ENCODE measurements at regions not wholly inside any gene's neighbourhood (a gene's known extent, or its start where the extent isn't known, plus 50 kb on each side); places are given as distances from the start of the nearest gene placed in this dataset.
"Not testable (repeated sequence)": the region's sequence is repeated elsewhere in the genome, so short reads cannot be mapped to it uniquely, and the experiment has no call there.

GRCh38 chr19:23597661-23598060, 89.4 kb downstream of the ZNF675 start:
- no peak for TF ChIP-seq POLR2A (IDR thresholded peaks at IDR 0.05; ENCODE audit: low read depth, low read length)
- no peak for FAIRE-seq
- DNase-seq (ENCODE audit: insufficient read length, low spot score), result no peak

GRCh38 chr19:23596872-23597271, 90.1 kb downstream of the ZNF675 start:
- DNase-seq (ENCODE audit: insufficient read length, low spot score) (no peak), FAIRE-seq (peak; percentile 57)
- TF ChIP-seq POLR2A (IDR thresholded peaks at IDR 0.05; ENCODE audit: low read depth, low read length), result no peak

GRCh38 chr19:23594311-23594710, 92.7 kb downstream of the ZNF675 start:
- not testable (repeated sequence) for FAIRE-seq; DNase-seq (ENCODE audit: insufficient read length, low spot score)

DNA sequence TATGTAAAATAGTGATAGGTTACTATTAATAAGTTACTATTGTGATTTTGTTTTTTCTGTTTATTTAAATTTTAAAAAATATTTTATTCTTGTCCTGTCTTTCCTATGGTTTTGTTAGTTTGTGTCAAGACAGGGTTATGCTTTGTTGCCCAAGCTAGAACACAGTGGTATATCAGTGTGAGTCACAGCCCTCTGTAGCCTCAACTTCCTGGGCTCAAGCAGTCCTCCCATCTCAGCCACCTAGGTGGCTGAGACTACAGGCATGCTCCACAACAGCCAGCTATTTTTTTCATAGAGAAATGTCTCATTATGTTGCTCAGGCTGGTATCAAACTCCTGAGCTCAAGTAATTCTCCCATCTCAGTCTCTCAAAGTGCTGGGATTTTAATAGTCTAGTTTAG, 99.5 kb downstream of the ZNF675 start:
- DNase-seq (ENCODE audit: insufficient read length, low spot score) (no peak), FAIRE-seq (no peak)
- no peak for TF ChIP-seq POLR2A (IDR thresholded peaks at IDR 0.05; ENCODE audit: low read depth, low read length)

GRCh38 chr19:23577501-23577900, 109.5 kb downstream of the ZNF675 start:
- FAIRE-seq, result no peak
- TF ChIP-seq POLR2A (IDR thresholded peaks at IDR 0.05; ENCODE audit: low read depth, low read length), result no peak
- DNase-seq (ENCODE audit: insufficient read length, low spot score), result no peak

DNA sequence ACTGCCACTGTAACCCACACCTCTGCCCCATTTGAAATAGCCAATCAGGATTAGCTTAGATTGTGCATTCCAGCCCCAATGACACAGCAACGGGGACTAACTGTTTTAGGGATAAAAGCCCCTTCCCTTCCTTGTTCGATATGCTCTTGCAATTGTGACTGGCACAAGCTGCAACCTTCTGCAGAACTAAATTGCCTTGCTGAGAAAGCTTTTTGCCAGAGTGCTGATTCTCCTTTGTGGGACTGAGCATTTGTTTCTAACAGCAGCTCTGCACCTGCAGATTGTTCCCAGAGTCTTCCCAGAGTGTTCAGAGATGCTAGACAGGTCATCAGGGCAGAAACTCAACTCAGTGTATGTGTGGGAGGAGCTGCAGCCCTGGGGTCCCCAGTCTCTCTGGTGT, 115.8 kb downstream of the ZNF675 start:
- TF ChIP-seq POLR2A (IDR thresholded peaks at IDR 0.05; ENCODE audit: low read depth, low read length), result no peak

GRCh38 chr19:23568116-23568515, 118.9 kb downstream of the ZNF675 start:
- FAIRE-seq; DNase-seq (ENCODE audit: insufficient read length, low spot score): not testable (repeated sequence)

More for the DNA sequence above, 115.8 kb downstream of the ZNF675 start:
- no peak for FAIRE-seq
- no peak for DNase-seq (ENCODE audit: insufficient read length, low spot score)

DNA sequence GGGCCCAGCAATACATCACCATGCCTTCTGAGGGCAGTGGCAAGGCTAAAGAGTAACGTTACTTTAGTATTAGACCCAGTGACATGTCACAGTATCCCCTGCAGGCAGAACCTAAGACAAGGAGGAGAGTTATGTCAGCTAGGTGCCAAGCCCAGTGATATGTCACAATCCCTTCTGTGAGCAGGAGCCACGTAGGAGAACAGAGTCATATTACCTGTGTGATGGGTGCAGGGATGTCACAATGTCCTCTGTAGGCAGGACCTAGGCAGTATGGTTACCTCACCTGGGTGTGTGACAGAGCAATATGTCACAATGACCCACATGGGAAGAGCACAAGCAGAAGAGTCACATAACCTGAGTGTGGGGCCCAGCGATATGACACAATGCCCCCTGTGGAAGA, 121.8 kb downstream of the ZNF675 start:
- TF ChIP-seq POLR2A (IDR thresholded peaks at IDR 0.05; ENCODE audit: low read depth, low read length), result no peak
- FAIRE-seq, result no peak

DNA sequence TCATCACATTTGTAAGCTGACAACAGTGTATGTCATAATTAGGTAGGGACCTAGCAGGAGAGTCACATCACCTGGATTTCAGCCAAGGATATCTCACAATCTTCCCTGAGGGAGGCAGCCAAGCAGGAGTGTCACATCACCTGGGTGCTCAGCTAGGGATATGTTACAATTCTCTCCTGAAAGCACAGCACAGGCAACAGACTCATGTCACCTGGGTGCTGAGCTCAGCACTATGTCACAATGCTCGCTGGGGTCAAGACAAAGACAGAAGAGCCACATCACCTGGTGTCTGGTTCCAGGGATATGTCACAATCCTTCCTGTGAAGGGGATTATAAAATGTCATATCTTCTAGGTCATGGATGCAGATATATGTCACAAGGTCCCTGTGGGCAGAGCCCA, 123.7 kb downstream of the ZNF675 start:
- no peak for DNase-seq (ENCODE audit: insufficient read length, low spot score)
- FAIRE-seq, result no peak
- no peak for TF ChIP-seq POLR2A (IDR thresholded peaks at IDR 0.05; ENCODE audit: low read depth, low read length)

More for the DNA sequence above, 121.8 kb downstream of the ZNF675 start:
- no peak for DNase-seq (ENCODE audit: insufficient read length, low spot score)

GRCh38 chr19:23561341-23561740, 125.7 kb downstream of the ZNF675 start:
- no peak for DNase-seq (ENCODE audit: insufficient read length, low spot score)
- no peak for TF ChIP-seq POLR2A (IDR thresholded peaks at IDR 0.05; ENCODE audit: low read depth, low read length)
- FAIRE-seq, result no peak

- no peak for DNase-seq (ENCODE audit: insufficient read length, low spot score)
- no peak for TF ChIP-seq POLR2A (IDR thresholded peaks at IDR 0.05; ENCODE audit: low read depth, low read length)
- no peak for FAIRE-seq
These were observed 127.0 kb downstream of the ZNF675 start for GRCh38 chr19:23560051-23560450.

- no peak for TF ChIP-seq POLR2A (IDR thresholded peaks at IDR 0.05; ENCODE audit: low read depth, low read length)
- FAIRE-seq (peak; percentile 53), DNase-seq (ENCODE audit: insufficient read length, low spot score) (no peak)
These were observed 128.5 kb downstream of the ZNF675 start for GRCh38 chr19:23558541-23558940.

DNA sequence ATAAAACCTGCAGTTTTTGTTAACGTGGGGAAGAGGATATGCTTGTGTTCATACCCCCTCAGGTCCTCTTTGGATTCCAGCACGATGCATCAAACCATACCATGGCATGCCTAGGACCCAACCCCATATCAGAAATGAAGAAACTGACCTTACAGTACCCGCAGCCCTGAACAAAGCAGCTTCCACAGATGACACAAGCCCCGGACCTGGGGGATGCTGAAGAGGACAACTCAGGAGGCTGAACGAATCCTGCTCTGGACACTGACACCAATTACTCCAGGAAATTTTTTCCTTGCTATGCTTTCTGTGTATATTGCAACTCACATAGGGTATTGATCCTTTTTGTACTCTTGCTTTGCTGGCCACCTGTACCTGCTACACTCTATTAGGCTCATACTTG, 129.6 kb downstream of the ZNF675 start:
- FAIRE-seq (no peak), DNase-seq (ENCODE audit: insufficient read length, low spot score) (no peak)
- TF ChIP-seq POLR2A (IDR thresholded peaks at IDR 0.05; ENCODE audit: low read depth, low read length), result no peak

DNA sequence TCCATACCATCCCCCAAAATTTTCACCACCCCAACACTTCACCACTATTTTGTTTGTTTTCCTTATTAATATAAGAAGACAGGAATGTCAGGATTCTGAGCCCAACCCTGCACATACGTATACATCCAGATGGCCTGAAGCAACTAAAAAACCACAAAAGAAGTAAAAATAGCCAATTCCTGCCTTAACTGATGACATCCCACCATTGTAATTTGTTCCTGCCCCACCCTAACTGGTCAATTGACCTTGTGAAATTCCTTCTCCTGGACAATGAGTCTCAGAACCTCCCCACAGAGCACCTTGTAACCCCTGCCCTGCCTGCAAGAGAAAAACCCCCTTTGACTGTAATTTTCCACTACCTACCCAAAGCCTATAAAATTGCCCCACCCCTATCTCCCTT, 132.5 kb downstream of the ZNF675 start:
- TF ChIP-seq POLR2A (IDR thresholded peaks at IDR 0.05; ENCODE audit: low read depth, low read length), result no peak
- DNase-seq (ENCODE audit: insufficient read length, low spot score) (no peak), FAIRE-seq (peak; percentile 33)

DNA sequence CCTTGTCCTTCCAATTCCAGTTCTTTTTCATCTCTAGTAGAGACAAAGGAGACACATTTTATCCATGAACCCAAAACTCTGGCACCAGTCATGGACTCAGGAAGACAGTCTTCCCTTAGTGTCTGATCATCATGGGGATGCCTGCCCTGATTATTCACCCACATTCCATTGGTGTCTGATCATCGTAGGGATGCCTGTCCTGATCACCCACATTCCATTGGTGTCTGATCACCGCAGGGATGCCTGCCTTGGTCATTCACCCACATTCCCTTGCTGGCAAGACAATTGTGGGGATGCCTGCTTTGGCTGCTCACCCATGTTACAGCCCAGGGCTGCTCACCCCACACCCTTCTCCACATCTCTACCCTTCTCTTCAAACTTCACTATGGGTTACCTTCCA, 136.9 kb downstream of the ZNF675 start:
- FAIRE-seq, result peak; percentile 97
- peak; percentile 42 for DNase-seq (ENCODE audit: insufficient read length, low spot score)

- DNase-seq (ENCODE audit: insufficient read length, low spot score), result peak; percentile 14
- no peak for TF ChIP-seq POLR2A (IDR thresholded peaks at IDR 0.05; ENCODE audit: low read depth, low read length)
- peak; percentile 95 for FAIRE-seq
These were observed 139.1 kb downstream of the ZNF675 start for GRCh38 chr19:23547816-23548430.
